ENCODE measurements at regions not wholly inside any gene's neighbourhood (a gene's known extent, or its start where the extent isn't known, plus 50 kb on each side); places are given as distances from the start of the nearest gene placed in this dataset.

- DNase-seq, result no peak
- H4K20me1 ChIP-seq (ENCODE audit: insufficient read depth, low read length), result no peaks in the 10 kb centered on the region
- Mint-ChIP-seq H3K27me3 (ENCODE audit: low read depth in 3 of 3) (peaks cover 0 to 1% (median 0%) of the 10 kb centered on the region in 3 donors), H3K4me1 (no peaks in the 10 kb centered on the region), H3K36me3 (no peaks in the 10 kb centered on the region), H3K9me3 (peaks cover 4 to 18% (median 12%) of the 10 kb centered on the region in 7 donors), H3K27ac (peak overlapping the region in 1 of 7 donors; percentile 52), H3K4me3 (no peak overlapping the region)
- H3K4me3 ChIP-seq (replicated peaks in 1 of 3; ENCODE audit: low read depth in 2 of 3, low read length in 3 of 3), result no peak overlapping the region
- WGBS (ENCODE audit: insufficient coverage), result 82% methylated on average over 3 of the region's 9 CpGs
- H3K36me3 ChIP-seq (replicated peaks in 1 of 2; ENCODE audit: control insufficient read depth in 1 of 2, insufficient read depth in 2 of 2, low read length in 2 of 2), result no peaks in the 10 kb centered on the region
- H3K9me3 ChIP-seq (replicated peaks in 1 of 2; ENCODE audit: control insufficient read depth in 1 of 2, insufficient read depth in 1 of 2, low read length in 2 of 2), result peaks cover 2 to 5% of the 10 kb centered on the region in 2 donors
- H3K27ac ChIP-seq (ENCODE audit: low read depth in 1 of 2, low read length in 2 of 2), result no peak overlapping the region
- no peaks in the 10 kb centered on the region for H3K27me3 ChIP-seq (ENCODE audit: control insufficient read depth in 2 of 2, insufficient read depth in 2 of 2, low read length in 2 of 2)
- no peaks in the 10 kb centered on the region for H3K79me2 ChIP-seq (ENCODE audit: insufficient read depth, low read length)
- no peaks in the 10 kb centered on the region for H3K4me1 ChIP-seq (ENCODE audit: control insufficient read depth in 1 of 2, insufficient read depth in 2 of 2, low read length in 2 of 2)
- no peak overlapping the region for H2AFZ ChIP-seq (ENCODE audit: insufficient read depth, low read depth, low read length, poor library complexity, severe bottlenecking)
- intact Hi-C loops (cut with micrococcal nuclease), result no loop called here
- TF ChIP-seq, protein P1, sequence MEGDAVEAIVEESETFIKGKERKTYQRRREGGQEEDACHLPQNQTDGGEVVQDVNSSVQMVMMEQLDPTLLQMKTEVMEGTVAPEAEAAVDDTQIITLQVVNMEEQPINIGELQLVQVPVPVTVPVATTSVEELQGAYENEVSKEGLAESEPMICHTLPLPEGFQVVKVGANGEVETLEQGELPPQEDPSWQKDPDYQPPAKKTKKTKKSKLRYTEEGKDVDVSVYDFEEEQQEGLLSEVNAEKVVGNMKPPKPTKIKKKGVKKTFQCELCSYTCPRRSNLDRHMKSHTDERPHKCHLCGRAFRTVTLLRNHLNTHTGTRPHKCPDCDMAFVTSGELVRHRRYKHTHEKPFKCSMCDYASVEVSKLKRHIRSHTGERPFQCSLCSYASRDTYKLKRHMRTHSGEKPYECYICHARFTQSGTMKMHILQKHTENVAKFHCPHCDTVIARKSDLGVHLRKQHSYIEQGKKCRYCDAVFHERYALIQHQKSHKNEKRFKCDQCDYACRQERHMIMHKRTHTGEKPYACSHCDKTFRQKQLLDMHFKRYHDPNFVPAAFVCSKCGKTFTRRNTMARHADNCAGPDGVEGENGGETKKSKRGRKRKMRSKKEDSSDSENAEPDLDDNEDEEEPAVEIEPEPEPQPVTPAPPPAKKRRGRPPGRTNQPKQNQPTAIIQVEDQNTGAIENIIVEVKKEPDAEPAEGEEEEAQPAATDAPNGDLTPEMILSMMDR (IDR thresholded peaks at IDR 0.05), result no peak
- no peak overlapping the region for H3K9ac ChIP-seq (ENCODE audit: insufficient read depth, low read length, poor library complexity, severe bottlenecking)
- no peak overlapping the region for H3K4me2 ChIP-seq (replicated peaks; ENCODE audit: extremely low read depth, low read length, poor library complexity, severe bottlenecking)
These were observed 100.7 kb downstream of the RPL10L start for GRCh38 chr14:46550836-46551235.

DNA sequence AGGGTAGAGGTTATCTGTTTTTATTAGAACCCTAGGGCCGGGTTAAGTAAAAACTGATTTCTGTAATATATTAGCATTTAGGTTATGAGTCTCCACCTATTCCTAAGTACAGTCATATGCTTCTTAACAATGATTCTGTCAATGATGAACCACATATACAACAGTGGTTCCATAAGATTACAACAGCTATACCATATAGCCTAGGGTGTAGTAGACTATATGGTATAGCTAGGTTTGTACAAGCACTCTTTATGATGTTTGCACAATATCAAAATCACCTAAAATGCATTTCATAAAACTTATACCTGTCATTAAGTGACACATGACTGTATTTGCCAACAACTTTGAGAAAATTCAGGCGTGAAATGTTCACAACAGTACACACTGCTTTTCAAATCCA, 110.6 kb downstream of the RPL10L start:
- Mint-ChIP-seq H3K9me3 (peaks cover 1 to 13% (median 6%) of the 10 kb centered on the region in 7 donors), H3K27me3 (ENCODE audit: low read depth in 3 of 3) (peaks cover 0 to 2% (median 0%) of the 10 kb centered on the region in 3 donors), H3K4me3 (no peak overlapping the region), H3K27ac (no peak overlapping the region), H3K36me3 (no peaks in the 10 kb centered on the region), H3K4me1 (no peaks in the 10 kb centered on the region)
- Histone ChIP-seq H3K4me3 (replicated peaks in 1 of 3; ENCODE audit: low read depth in 2 of 3, low read length in 3 of 3) (no peak overlapping the region), H3K79me2 (ENCODE audit: insufficient read depth, low read length) (no peaks in the 10 kb centered on the region), H3K4me2 (replicated peaks; ENCODE audit: extremely low read depth, low read length, poor library complexity, severe bottlenecking) (no peak overlapping the region), H3K9ac (ENCODE audit: insufficient read depth, low read length, poor library complexity, severe bottlenecking) (no peak overlapping the region), H2AFZ (ENCODE audit: insufficient read depth, low read depth, low read length, poor library complexity, severe bottlenecking) (no peak overlapping the region), H3K9me3 (replicated peaks in 1 of 2; ENCODE audit: control insufficient read depth in 1 of 2, insufficient read depth in 1 of 2, low read length in 2 of 2) (no peaks in the 10 kb centered on the region), H4K20me1 (ENCODE audit: insufficient read depth, low read length) (no peaks in the 10 kb centered on the region), H3K4me1 (ENCODE audit: control insufficient read depth in 1 of 2, insufficient read depth in 2 of 2, low read length in 2 of 2) (no peaks in the 10 kb centered on the region), H3K36me3 (replicated peaks in 1 of 2; ENCODE audit: control insufficient read depth in 1 of 2, insufficient read depth in 2 of 2, low read length in 2 of 2) (no peaks in the 10 kb centered on the region), H3K27ac (ENCODE audit: low read depth in 1 of 2, low read length in 2 of 2) (no peak overlapping the region), H3K27me3 (ENCODE audit: control insufficient read depth in 2 of 2, insufficient read depth in 2 of 2, low read length in 2 of 2) (no peaks in the 10 kb centered on the region)
- TF ChIP-seq, protein P1 (IDR thresholded peaks at IDR 0.05), result no peak
- WGBS (ENCODE audit: insufficient coverage), result no CpG with 5 or more reads among the region's 2 CpGs
- intact Hi-C loops (cut with micrococcal nuclease), result no loop called here
- no peak for DNase-seq
